ENCODE measurements at regions not wholly inside any gene's neighbourhood (a gene's known extent, or its start where the extent isn't known, plus 50 kb on each side); places are given as distances from the start of the nearest gene placed in this dataset.

DNA sequence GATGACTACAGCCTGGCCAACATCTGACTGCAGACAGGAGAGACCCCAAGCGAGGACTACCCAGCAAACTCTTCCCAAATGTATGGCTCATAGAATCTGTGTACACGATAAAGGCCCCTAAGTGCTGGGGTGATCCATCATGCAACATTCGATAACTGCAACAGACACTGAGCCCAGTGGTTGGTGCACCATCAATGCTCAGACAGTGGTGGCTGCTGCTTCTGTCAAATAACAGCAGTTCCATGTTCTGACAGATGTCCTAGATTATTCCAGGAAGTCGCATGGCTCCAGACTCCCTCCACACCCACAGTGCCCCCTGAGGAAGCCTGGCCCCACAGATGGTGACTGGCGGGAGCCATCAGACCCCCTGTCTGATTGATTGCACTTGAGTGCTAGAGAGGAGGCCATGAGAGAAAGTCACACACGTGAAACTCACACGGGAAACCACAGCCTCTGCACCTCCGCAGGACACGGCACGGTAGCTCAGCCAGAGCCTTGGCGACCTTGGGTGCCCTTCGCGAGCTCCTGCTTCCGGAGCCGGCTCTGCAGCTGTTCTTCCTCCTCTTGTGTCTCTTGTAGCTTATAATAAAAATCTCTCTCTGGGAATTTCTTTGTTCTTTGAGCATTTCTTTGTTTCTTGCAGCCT lies 1155.9 kb downstream of the TBC1D22A start:
- H4K20me1 ChIP-seq (replicated peaks; ENCODE audit: insufficient read depth), result no peaks in the 10 kb centered on the region
- H3K27me3 ChIP-seq (ENCODE audit: insufficient read depth), result no peaks in the 10 kb centered on the region
- H3K4me3 ChIP-seq, result no peak overlapping the region
- peaks cover 5% of the 10 kb centered on the region for H3K27me3 Mint-ChIP-seq (ENCODE audit: insufficient read depth, low read depth, poor library complexity)
- H3K27ac Mint-ChIP-seq, result no peak overlapping the region
- H3K9me3 Mint-ChIP-seq, result peaks cover 82% of the 10 kb centered on the region
- H3K36me3 Mint-ChIP-seq (ENCODE audit: low read depth), result peaks cover 18% of the 10 kb centered on the region
- no peaks in the 10 kb centered on the region for H3F3A ChIP-seq (replicated peaks; ENCODE audit: low read depth)
- H3K4me1 Mint-ChIP-seq, result no peaks in the 10 kb centered on the region; the same call in 2 of the 3 replicates
- H3K36me3 ChIP-seq (ENCODE audit: insufficient read depth), result no peaks in the 10 kb centered on the region; the same call in 1 of the 2 replicates
- TF ChIP-seq STAT1 (IDR thresholded peaks at IDR 0.05; ENCODE audit: unreplicated experiment) (no peak), CREB1 (CRISPR knock-in tag; IDR thresholded peaks at IDR 0.05; ENCODE audit: low read depth) (no peak), EZH2 (IDR thresholded peaks at IDR 0.05; ENCODE audit: low read depth, unreplicated experiment) (no peak), ZNF114 (CRISPR knock-in tag; IDR thresholded peaks at IDR 0.05) (no peak), ZNF331 (CRISPR knock-in tag; IDR thresholded peaks at IDR 0.05; ENCODE audit: low read depth) (no peak), JUNB (IDR thresholded peaks at IDR 0.05; ENCODE audit: unreplicated experiment) (no peak), POLR2AphosphoS5 (IDR thresholded peaks at IDR 0.05; ENCODE audit: low read depth) (no peak), NANOG (IDR thresholded peaks at IDR 0.05; ENCODE audit: borderline replicate concordance) (no peak), EZH2phosphoT487 (IDR thresholded peaks at IDR 0.05; ENCODE audit: unreplicated experiment) (no peak)
- TF ChIP-seq, protein P1, sequence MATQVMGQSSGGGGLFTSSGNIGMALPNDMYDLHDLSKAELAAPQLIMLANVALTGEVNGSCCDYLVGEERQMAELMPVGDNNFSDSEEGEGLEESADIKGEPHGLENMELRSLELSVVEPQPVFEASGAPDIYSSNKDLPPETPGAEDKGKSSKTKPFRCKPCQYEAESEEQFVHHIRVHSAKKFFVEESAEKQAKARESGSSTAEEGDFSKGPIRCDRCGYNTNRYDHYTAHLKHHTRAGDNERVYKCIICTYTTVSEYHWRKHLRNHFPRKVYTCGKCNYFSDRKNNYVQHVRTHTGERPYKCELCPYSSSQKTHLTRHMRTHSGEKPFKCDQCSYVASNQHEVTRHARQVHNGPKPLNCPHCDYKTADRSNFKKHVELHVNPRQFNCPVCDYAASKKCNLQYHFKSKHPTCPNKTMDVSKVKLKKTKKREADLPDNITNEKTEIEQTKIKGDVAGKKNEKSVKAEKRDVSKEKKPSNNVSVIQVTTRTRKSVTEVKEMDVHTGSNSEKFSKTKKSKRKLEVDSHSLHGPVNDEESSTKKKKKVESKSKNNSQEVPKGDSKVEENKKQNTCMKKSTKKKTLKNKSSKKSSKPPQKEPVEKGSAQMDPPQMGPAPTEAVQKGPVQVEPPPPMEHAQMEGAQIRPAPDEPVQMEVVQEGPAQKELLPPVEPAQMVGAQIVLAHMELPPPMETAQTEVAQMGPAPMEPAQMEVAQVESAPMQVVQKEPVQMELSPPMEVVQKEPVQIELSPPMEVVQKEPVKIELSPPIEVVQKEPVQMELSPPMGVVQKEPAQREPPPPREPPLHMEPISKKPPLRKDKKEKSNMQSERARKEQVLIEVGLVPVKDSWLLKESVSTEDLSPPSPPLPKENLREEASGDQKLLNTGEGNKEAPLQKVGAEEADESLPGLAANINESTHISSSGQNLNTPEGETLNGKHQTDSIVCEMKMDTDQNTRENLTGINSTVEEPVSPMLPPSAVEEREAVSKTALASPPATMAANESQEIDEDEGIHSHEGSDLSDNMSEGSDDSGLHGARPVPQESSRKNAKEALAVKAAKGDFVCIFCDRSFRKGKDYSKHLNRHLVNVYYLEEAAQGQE (IDR thresholded peaks at IDR 0.05; ENCODE audit: unreplicated experiment), result no peak
- TF ChIP-seq, protein P2, sequence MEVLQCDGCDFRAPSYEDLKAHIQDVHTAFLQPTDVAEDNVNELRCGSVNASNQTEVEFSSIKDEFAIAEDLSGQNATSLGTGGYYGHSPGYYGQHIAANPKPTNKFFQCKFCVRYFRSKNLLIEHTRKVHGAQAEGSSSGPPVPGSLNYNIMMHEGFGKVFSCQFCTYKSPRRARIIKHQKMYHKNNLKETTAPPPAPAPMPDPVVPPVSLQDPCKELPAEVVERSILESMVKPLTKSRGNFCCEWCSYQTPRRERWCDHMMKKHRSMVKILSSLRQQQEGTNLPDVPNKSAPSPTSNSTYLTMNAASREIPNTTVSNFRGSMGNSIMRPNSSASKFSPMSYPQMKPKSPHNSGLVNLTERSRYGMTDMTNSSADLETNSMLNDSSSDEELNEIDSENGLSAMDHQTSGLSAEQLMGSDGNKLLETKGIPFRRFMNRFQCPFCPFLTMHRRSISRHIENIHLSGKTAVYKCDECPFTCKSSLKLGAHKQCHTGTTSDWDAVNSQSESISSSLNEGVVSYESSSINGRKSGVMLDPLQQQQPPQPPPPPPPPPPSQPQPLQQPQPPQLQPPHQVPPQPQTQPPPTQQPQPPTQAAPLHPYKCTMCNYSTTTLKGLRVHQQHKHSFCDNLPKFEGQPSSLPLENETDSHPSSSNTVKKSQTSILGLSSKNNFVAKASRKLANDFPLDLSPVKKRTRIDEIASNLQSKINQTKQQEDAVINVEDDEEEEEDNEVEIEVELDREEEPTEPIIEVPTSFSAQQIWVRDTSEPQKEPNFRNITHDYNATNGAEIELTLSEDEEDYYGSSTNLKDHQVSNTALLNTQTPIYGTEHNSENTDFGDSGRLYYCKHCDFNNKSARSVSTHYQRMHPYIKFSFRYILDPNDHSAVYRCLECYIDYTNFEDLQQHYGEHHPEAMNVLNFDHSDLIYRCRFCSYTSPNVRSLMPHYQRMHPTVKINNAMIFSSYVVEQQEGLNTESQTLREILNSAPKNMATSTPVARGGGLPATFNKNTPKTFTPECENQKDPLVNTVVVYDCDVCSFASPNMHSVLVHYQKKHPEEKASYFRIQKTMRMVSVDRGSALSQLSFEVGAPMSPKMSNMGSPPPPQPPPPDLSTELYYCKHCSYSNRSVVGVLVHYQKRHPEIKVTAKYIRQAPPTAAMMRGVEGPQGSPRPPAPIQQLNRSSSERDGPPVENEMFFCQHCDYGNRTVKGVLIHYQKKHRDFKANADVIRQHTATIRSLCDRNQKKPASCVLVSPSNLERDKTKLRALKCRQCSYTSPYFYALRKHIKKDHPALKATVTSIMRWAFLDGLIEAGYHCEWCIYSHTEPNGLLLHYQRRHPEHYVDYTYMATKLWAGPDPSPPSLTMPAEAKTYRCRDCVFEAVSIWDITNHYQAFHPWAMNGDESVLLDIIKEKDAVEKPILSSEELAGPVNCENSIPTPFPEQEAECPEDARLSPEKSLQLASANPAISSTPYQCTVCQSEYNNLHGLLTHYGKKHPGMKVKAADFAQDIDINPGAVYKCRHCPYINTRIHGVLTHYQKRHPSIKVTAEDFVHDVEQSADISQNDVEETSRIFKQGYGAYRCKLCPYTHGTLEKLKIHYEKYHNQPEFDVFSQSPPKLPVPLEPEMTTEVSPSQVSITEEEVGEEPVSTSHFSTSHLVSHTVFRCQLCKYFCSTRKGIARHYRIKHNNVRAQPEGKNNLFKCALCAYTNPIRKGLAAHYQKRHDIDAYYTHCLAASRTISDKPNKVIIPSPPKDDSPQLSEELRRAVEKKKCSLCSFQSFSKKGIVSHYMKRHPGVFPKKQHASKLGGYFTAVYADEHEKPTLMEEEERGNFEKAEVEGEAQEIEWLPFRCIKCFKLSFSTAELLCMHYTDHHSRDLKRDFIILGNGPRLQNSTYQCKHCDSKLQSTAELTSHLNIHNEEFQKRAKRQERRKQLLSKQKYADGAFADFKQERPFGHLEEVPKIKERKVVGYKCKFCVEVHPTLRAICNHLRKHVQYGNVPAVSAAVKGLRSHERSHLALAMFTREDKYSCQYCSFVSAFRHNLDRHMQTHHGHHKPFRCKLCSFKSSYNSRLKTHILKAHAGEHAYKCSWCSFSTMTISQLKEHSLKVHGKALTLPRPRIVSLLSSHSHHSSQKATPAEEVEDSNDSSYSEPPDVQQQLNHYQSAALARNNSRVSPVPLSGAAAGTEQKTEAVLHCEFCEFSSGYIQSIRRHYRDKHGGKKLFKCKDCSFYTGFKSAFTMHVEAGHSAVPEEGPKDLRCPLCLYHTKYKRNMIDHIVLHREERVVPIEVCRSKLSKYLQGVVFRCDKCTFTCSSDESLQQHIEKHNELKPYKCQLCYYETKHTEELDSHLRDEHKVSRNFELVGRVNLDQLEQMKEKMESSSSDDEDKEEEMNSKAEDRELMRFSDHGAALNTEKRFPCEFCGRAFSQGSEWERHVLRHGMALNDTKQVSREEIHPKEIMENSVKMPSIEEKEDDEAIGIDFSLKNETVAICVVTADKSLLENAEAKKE (CRISPR knock-in tag; IDR thresholded peaks at IDR 0.05), result no peak
- TF ChIP-seq, protein P3, sequence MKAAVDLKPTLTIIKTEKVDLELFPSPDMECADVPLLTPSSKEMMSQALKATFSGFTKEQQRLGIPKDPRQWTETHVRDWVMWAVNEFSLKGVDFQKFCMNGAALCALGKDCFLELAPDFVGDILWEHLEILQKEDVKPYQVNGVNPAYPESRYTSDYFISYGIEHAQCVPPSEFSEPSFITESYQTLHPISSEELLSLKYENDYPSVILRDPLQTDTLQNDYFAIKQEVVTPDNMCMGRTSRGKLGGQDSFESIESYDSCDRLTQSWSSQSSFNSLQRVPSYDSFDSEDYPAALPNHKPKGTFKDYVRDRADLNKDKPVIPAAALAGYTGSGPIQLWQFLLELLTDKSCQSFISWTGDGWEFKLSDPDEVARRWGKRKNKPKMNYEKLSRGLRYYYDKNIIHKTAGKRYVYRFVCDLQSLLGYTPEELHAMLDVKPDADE (IDR thresholded peaks at IDR 0.05), result no peak
- TF ChIP-seq, protein P4, sequence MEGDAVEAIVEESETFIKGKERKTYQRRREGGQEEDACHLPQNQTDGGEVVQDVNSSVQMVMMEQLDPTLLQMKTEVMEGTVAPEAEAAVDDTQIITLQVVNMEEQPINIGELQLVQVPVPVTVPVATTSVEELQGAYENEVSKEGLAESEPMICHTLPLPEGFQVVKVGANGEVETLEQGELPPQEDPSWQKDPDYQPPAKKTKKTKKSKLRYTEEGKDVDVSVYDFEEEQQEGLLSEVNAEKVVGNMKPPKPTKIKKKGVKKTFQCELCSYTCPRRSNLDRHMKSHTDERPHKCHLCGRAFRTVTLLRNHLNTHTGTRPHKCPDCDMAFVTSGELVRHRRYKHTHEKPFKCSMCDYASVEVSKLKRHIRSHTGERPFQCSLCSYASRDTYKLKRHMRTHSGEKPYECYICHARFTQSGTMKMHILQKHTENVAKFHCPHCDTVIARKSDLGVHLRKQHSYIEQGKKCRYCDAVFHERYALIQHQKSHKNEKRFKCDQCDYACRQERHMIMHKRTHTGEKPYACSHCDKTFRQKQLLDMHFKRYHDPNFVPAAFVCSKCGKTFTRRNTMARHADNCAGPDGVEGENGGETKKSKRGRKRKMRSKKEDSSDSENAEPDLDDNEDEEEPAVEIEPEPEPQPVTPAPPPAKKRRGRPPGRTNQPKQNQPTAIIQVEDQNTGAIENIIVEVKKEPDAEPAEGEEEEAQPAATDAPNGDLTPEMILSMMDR (conservative IDR thresholded peaks at IDR 0.05; ENCODE audit: low read depth in 2 of 2), result no peak
- H3K4me3 Mint-ChIP-seq, result no peak overlapping the region
- H2AFZ ChIP-seq, result no peak overlapping the region
- DNase-seq (ENCODE audit: low spot score) (no peak), ATAC-seq (no peak)
- no peaks in the 10 kb centered on the region for H3K9me2 ChIP-seq (ENCODE audit: insufficient read depth)
- H3K27ac ChIP-seq (ENCODE audit: low read depth), result no peak overlapping the region
- no peak overlapping the region for H3K4me2 ChIP-seq
- no peaks in the 10 kb centered on the region for H3K79me2 ChIP-seq (replicated peaks; ENCODE audit: insufficient read depth)
- H3K4me1 ChIP-seq (ENCODE audit: insufficient read depth), result no peaks in the 10 kb centered on the region

Data from GM23338 (cell line).